ENCODE measurements at regions not wholly inside any gene's neighbourhood (a gene's known extent, or its start where the extent isn't known, plus 50 kb on each side); places are given as distances from the start of the nearest gene placed in this dataset.

DNA sequence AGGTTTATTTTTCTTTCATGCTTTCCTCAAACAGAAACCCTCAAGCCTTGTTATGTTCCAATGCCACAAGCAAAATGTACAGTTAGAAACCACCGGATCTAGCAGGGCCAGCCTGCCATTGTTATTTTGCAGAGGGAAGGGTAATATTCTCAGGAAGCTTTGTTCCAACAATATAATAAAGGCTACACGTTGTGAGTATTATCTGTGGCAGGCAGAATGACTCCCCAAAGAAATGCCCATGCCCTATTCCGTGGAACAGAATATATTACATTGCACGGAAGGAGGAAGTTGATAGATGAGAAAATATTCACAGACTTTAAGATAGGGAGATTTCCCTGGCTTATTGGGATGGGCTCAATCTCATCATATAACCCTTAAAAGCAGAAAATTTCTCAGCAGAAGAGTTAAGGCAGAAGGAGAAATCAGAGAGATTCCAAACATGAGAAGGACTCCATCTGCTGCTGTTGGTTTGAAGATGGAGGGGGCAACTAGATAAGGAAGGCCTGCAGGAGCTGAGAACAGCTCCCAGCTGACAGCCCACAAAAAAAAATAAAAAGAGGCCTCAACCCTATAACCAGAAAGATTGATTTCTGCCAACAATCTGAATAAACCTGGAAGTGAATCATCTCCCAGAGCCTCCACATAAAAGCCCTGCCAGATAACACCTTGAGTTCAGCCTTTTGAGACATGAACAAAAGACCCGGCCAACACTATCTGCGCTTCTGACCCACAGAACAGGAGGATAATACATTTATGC, 466.6 kb downstream of the LPIN1 start:
- no peak for DNase-seq

DNA sequence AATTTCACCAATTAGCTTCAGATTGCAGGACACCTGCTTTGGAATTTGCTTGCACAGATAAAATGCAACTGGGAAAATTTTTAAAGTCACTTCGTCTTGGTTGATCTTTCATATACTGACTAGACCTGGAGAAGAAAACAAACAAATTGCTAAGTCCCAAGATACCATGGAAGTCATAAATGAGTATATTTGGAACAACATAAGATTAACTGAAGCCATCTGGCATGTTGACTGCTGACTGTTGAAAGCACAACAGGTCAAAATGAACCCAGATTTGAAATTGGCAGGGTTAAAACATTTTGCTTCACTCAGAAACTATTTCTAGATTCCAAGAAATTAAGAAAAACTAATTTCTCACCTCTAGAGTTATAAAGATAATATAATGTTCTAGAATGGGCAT, 470.7 kb downstream of the LPIN1 start:
- DNase-seq: no peak

- DNase-seq: peak in 1 of 5 experiments; percentile 27
Observed at GRCh38 chr2:12219761-12220160, 473.3 kb downstream of the LPIN1 start.

DNA sequence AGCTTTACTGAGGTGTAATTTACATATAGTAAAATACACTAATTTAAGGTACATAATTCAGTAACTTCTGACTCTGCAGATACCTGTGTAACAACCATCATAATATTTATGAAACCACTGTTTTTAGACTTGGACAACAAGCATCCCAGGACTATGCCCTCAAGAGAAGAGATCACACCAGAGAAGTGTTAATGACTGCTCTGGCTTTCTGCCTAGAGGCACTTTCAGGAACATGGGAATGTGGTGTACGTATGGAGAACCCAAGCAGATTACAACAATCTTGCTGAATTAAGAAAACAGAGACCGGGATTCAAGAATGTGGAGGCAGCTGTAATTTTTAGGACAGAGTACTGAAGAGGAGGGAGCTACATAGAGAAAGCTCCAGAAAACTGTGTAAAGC, 475.2 kb downstream of the LPIN1 start:
- no peak for DNase-seq

DNA sequence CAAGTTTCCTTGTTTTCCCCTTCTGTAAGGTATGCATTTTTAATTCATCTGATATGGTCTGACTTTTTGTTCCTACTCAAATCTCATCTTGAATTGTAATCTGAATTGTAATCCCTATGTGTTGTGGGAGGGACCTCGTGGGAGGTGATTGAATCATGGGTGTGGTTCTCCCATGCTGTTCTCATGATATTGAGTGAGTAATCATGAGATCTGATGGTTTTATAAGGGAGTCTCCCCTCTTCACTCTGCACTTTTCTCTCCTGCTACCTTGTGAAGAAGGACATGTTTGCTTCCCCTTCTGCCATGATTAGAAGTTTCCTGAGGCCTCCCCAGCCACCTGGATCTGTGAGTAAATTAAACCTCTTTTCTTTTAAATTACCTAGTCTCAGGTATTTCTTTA, 476.1 kb downstream of the LPIN1 start:
- no peak for DNase-seq

- DNase-seq: peak in 1 of 5 experiments; percentile 14
Observed at GRCh38 chr2:12223732-12224131, 477.3 kb downstream of the LPIN1 start.

DNA sequence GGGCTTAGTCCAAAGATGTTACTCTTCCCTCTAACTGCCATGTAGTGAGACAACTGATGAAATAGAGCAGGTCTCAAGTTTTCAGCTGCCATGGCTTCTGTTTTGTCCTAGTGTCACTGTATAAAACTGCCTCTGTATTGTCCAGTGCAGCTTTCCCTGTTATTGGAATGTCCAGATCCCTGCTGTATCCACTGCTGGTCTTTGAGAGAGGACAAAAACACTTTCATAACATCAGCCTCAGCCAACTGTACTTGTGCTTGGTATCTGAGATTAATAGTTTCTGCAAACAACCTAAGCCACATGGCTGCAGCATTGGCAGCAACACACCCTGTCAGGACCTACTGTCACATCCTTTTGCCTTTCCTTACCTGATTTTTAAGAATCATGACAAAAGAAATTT, 480.2 kb downstream of the LPIN1 start:
- no peak for DNase-seq

GRCh38 chr2:12227941-12228608, 481.6 kb downstream of the LPIN1 start:
- no peak for DNase-seq

DNA sequence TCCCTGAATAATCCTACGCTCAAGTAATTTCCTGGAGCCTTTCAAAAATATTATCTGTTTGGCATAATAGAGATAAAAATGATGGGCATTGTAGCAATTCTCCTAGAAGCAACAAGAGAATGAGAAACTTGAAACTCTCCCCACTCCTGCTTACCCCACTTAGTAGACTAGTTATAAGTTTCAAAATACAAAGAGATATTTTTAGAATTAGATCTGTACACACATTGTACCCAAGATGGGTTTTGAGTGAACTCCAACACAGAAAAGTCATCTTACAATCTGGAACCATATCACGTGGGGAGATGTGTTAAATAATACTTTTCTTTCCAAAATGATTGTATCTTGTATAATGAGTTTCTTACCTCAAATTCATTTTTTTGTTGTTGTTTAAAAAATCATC, 484.9 kb downstream of the LPIN1 start:
- no peak for DNase-seq

- DNase-seq: no peak
Observed at GRCh38 chr2:12232876-12233275, 483.9 kb upstream of the TRIB2 start.

DNA sequence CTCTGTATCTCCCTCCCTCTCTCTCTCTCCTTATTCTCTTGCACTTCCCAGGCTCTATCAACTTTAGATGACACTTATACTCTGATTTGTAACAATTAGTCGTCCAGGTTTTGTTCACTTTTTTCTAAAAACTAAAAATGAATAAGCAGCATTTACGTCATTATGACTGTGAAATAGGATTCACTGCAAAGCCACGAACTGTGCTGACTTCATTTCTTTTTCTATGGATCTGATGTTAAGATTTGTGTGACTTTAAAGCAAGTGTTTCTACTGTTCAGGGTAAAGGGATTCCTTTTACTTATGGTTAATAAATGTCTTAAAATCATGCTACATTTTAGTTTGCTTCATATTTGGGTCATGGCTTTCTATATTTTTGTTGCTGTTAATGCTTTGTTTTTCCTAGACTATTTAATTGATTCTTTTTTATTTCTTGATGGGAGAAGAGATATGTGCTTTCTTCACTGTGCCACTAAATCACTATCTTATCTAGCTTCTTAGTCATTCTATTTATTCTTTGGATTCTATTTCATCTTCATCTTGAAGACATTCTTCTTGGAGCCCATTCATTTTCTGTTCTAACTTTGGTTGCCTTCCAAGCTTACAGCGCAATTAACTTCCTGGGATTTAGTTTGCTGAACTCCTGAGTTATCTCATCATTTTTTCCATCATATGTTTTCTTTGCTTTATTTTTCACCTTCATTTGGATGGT, 480.4 kb upstream of the TRIB2 start:
- peak in 1 of 5 experiments; percentile 20 for DNase-seq

GRCh38 chr2:12240206-12240605, 476.5 kb upstream of the TRIB2 start:
- DNase-seq: no peak

DNA sequence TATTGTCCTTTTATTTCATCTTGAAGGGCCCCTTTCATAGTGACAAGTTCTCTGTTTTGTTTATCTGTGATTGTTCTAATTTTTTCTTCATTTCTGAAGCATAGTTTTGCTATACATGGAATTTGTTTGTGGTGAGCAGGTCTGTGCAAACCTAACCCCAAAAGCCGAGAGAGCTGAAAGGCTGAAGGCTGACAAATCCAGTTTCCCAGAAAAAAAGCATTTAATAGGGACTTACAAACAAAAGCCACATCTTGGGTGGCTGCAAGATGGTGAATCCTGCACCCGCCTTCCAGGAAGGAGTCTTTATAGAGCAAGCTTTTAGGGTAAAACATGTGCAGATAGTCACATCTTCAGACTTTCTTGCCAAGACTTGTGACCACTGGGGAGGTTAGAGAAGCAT, 473.4 kb upstream of the TRIB2 start:
- no peak for DNase-seq

GRCh38 chr2:12244070-12244469, 472.7 kb upstream of the TRIB2 start:
- DNase-seq: no peak

DNA sequence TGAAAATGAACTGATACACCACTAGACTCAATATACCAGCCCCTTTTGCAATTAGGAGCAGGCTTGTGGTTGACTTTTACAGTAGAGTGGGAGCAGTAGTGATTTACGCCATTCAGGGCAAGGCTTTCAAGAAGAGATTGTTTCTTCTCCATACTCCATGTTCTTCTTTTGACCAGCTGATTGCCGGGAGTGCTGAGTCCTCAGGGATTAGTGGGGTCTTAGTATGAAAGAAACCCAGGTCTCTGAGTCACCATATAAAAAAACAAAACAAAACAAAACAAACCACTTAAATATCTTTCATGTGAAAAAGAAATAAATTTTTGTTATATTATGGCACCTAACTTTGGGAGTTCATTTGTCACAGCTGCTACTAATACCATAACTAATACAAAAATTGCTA, 465.6 kb upstream of the TRIB2 start:
- no peak for DNase-seq

GRCh38 chr2:12251749-12252148, 465.0 kb upstream of the TRIB2 start:
- no peak for DNase-seq

DNA sequence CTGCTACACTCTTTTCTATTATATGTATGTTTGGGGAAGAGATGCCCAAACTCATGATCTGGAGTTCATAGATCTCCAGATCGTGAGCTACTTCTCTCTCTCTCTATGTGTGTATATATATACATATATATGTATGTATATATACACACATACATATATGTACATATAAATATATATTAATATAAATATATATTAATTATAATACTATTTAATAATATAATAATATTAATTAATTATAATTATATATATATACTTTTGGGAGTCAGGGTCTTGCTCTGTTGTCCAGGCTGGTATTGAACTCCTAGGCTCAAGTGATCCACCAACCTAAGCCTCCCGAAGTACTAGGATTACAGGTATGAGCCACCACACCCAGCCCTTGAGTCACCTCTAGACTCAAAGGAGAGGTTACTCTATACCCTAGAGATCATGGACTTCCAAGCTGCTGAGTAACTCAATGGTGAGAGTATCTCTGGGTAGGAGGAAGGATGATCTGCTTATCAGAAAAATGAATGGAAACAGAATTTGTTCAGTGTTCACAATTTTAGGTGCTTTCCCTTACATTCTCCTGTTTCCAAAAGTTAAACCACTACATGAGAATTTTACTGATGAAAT, 463.5 kb upstream of the TRIB2 start:
- no peak for DNase-seq

GRCh38 chr2:12254280-12254860, 462.4 kb upstream of the TRIB2 start:
- no peak for DNase-seq

DNA sequence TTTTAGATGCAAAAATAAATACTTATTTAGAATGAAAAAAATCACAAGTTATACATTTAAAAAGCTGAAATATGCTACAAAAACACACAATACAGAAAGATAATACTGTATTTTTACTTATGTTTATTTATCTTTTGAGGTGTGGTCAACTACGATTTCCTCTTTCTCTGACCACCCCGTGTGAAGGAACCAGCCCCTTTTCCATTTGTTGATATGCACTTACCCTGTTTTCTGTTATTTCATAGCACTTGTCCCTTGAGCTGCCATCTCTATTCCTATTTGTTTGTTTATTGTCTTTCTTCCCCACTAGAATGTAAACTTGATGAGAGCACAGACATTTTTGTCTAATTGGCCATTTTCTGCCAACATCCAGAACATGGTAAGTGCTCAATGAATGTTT, 460.5 kb upstream of the TRIB2 start:
- no peak for DNase-seq

- DNase-seq: no peak
Observed at GRCh38 chr2:12257476-12257875, 459.3 kb upstream of the TRIB2 start.

GRCh38 chr2:12259493-12259892, 457.2 kb upstream of the TRIB2 start:
- DNase-seq: no peak

- no peak for DNase-seq
Observed at GRCh38 chr2:12261986-12262680, 454.6 kb upstream of the TRIB2 start.

Measured in T-helper 2 cell (primary cell).